Hepatocyte (in vitro differentiated cells): ENCODE measurements at regions not wholly inside any gene's neighbourhood (a gene's known extent, or its start where the extent isn't known, plus 50 kb on each side); places are given as distances from the start of the nearest gene placed in this dataset.

Experiments
- CTCF ChIP-seq: fragments of 200-600 bp; sonication (generic); IDR thresholded peaks from 2 replicates; pipeline ENCODE4 v1.5.1; 2016; ENCODE audit warnings: antibody characterized with exemption, mild to moderate bottlenecking; ENCODE audit not compliant: poor library complexity
- EZH2 ChIP-seq: fragments of 200-600 bp; sonication (generic); IDR thresholded peaks from 2 replicates; pipeline ENCODE4 v1.6.1; 2016; ENCODE audit warnings: antibody characterized with exemption, mild to moderate bottlenecking, borderline replicate concordance

- no peak for TF ChIP-seq EZH2
- TF ChIP-seq CTCF, result no peak
These were observed 109.8 kb downstream of the HMHB1 start for GRCh38 chr5:143921525-143922311.
